MM.1S (cell line): ENCODE measurements at regions not wholly inside any gene's neighbourhood (a gene's known extent, or its start where the extent isn't known, plus 50 kb on each side); places are given as distances from the start of the nearest gene placed in this dataset.

ENCODE experiments used
- DNase-seq: peaks from one replicate; pipeline ENCODE4 v3.0.0-alpha.2; 2015
- H2AFZ ChIP-seq: fragments of 300-600 bp; sonication (generic); 2 replicates; pipeline ENCODE4 v1.6.0; 2016; ENCODE audit warnings: antibody characterized with exemption, low read length
- H3F3A ChIP-seq: fragments of 300-600 bp; sonication (generic); 2 replicates; pipeline ENCODE4 v1.6.1; 2016; ENCODE audit warnings: mild to moderate bottlenecking, antibody characterized with exemption, low read length, moderate library complexity, mixed read lengths; ENCODE audit not compliant: insufficient read depth
- H3K27ac ChIP-seq: fragments of 300-600 bp; sonication (generic); 2 replicates; pipeline ENCODE4 v1.5.1; 2016; ENCODE audit warnings: mild to moderate bottlenecking, low read length
- H3K27me3 ChIP-seq: fragments of 300-600 bp; sonication (generic); replicated peaks from 2 replicates; pipeline ENCODE4 v1.6.0; 2016; ENCODE audit warnings: low read length; ENCODE audit not compliant: insufficient read depth
- H3K36me3 ChIP-seq: fragments of 300-600 bp; sonication (generic); replicated peaks from 2 replicates; pipeline ENCODE4 v1.6.1; 2016; ENCODE audit warnings: mild to moderate bottlenecking, low read length, mixed read lengths; ENCODE audit not compliant: insufficient read depth
- H3K4me1 ChIP-seq: fragments of 300-600 bp; sonication (generic); 2 replicates; pipeline ENCODE4 v1.6.1; 2016; ENCODE audit warnings: low read length, mixed read lengths
- H3K4me2 ChIP-seq: fragments of 300-600 bp; sonication (generic); 2 replicates; pipeline ENCODE4 v1.6.0; 2016; ENCODE audit warnings: low read depth, low read length
- H3K4me3 ChIP-seq: fragments of 300-600 bp; sonication (generic); 2 replicates; pipeline ENCODE4 v1.5.1; 2016; ENCODE audit warnings: low read length, mixed read lengths
- H3K79me2 ChIP-seq: fragments of 300-600 bp; sonication (generic); 2 replicates; pipeline ENCODE4 v1.6.1; 2016; ENCODE audit warnings: mixed run types, low read length, mixed read lengths
- H3K9ac ChIP-seq: fragments of 300-600 bp; sonication (generic); 2 replicates; pipeline ENCODE4 v1.6.1; 2016; ENCODE audit warnings: low read length, mixed read lengths
- H3K9me2 ChIP-seq: fragments of 300-600 bp; sonication (generic); replicated peaks from 2 replicates; pipeline ENCODE4 v1.6.1; 2016; ENCODE audit warnings: mild to moderate bottlenecking, low read length, mixed read lengths; ENCODE audit not compliant: insufficient read depth
- H3K9me3 ChIP-seq: fragments of 300-600 bp; sonication (generic); replicated peaks from 2 replicates; pipeline ENCODE4 v1.6.1; 2016; ENCODE audit warnings: mild to moderate bottlenecking, low read length, mixed read lengths; ENCODE audit not compliant: insufficient read depth
- H4K20me1 ChIP-seq: fragments of 300-600 bp; sonication (generic); 2 replicates; pipeline ENCODE4 v1.6.1; 2016; ENCODE audit warnings: mild to moderate bottlenecking, low read length, moderate library complexity, mixed read lengths; ENCODE audit not compliant: insufficient read depth
- EZH2 ChIP-seq: fragments of 300-600 bp; sonication (generic); optimal IDR thresholded peaks from 2 replicates; pipeline ENCODE3; 2017; ENCODE audit warnings: low read depth, mild to moderate bottlenecking, antibody characterized with exemption, low read length, mixed read lengths
- EZH2phosphoT487 ChIP-seq: fragments of 300-600 bp; sonication (generic); IDR thresholded peaks from 2 replicates; pipeline ENCODE4 v1.6.1; 2018; ENCODE audit warnings: antibody characterized with exemption, low read length
- TF ChIP-seq, protein P1 (sequence below): fragments of 300-600 bp; sonication (generic); IDR thresholded peaks from 2 replicates; pipeline ENCODE4 v1.5.1; 2016; ENCODE audit warnings: antibody characterized with exemption, low read length, mixed read lengths

DNA sequence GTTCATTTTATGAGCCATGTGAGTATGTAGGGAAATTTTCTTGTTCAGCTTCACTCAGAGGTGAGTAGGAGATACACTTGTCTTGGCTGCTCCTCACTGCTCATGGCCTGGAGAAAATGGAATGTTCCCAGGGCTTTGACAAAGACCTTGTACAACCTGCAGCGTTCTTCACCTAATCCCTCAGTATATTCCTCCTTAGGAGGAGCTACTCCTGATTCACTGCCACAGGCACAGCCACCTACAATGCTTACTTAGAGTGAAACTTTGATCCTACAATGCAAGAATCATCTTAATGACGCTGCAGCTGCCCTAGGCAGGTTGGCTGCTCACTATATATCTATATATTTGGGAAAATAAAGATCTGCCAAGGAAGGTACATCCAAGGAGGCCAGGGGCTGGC, 364.2 kb downstream of the KLF5 start:
- Histone ChIP-seq H3K9ac (no peak overlapping the region), H3F3A (no peaks in the 10 kb centered on the region), H4K20me1 (no peaks in the 10 kb centered on the region), H3K4me2 (no peak overlapping the region), H3K79me2 (no peaks in the 10 kb centered on the region), H3K4me1 (no peaks in the 10 kb centered on the region), H3K9me3 (no peaks in the 10 kb centered on the region), H3K36me3 (no peaks in the 10 kb centered on the region), H2AFZ (no peak overlapping the region), H3K9me2 (no peaks in the 10 kb centered on the region), H3K27ac (no peak overlapping the region), H3K27me3 (no peaks in the 10 kb centered on the region), H3K4me3 (no peak overlapping the region)
- TF ChIP-seq, protein P1, sequence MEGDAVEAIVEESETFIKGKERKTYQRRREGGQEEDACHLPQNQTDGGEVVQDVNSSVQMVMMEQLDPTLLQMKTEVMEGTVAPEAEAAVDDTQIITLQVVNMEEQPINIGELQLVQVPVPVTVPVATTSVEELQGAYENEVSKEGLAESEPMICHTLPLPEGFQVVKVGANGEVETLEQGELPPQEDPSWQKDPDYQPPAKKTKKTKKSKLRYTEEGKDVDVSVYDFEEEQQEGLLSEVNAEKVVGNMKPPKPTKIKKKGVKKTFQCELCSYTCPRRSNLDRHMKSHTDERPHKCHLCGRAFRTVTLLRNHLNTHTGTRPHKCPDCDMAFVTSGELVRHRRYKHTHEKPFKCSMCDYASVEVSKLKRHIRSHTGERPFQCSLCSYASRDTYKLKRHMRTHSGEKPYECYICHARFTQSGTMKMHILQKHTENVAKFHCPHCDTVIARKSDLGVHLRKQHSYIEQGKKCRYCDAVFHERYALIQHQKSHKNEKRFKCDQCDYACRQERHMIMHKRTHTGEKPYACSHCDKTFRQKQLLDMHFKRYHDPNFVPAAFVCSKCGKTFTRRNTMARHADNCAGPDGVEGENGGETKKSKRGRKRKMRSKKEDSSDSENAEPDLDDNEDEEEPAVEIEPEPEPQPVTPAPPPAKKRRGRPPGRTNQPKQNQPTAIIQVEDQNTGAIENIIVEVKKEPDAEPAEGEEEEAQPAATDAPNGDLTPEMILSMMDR = no peak
- TF ChIP-seq EZH2phosphoT487 (no peak), EZH2 (no peak)
- no peak for DNase-seq

GRCh38 chr13:73421310-73421912, 362.6 kb downstream of the KLF5 start:
- H3K9me2 ChIP-seq = no peaks in the 10 kb centered on the region
- H3K4me2 ChIP-seq = no peak overlapping the region
- H3K27ac ChIP-seq = no peak overlapping the region
- no peaks in the 10 kb centered on the region for H3K79me2 ChIP-seq
- H3K4me3 ChIP-seq = no peak overlapping the region
- TF ChIP-seq EZH2 (no peak), EZH2phosphoT487 (no peak)
- TF ChIP-seq, protein P1 = no peak
- H3K4me1 ChIP-seq = no peaks in the 10 kb centered on the region
- H3K36me3 ChIP-seq = no peaks in the 10 kb centered on the region
- no peak overlapping the region for H2AFZ ChIP-seq
- H4K20me1 ChIP-seq = no peaks in the 10 kb centered on the region
- no peaks in the 10 kb centered on the region for H3K9me3 ChIP-seq
- H3K9ac ChIP-seq = no peak overlapping the region
- H3K27me3 ChIP-seq = no peaks in the 10 kb centered on the region
- DNase-seq = no peak
- H3F3A ChIP-seq = no peaks in the 10 kb centered on the region

GRCh38 chr13:73419186-73419585, 360.4 kb downstream of the KLF5 start:
- Histone ChIP-seq H3K9me3 (no peaks in the 10 kb centered on the region), H3K4me3 (no peak overlapping the region), H3F3A (no peaks in the 10 kb centered on the region), H3K9me2 (no peaks in the 10 kb centered on the region), H3K79me2 (no peaks in the 10 kb centered on the region), H3K27ac (no peak overlapping the region), H3K9ac (no peak overlapping the region), H2AFZ (no peak overlapping the region), H3K4me2 (no peak overlapping the region), H3K27me3 (no peaks in the 10 kb centered on the region), H3K36me3 (no peaks in the 10 kb centered on the region), H4K20me1 (no peaks in the 10 kb centered on the region), H3K4me1 (no peaks in the 10 kb centered on the region)
- TF ChIP-seq EZH2 (no peak), EZH2phosphoT487 (no peak)
- TF ChIP-seq, protein P1 = no peak
- no peak for DNase-seq
